ENCODE measurements at regions not wholly inside any gene's neighbourhood (a gene's known extent, or its start where the extent isn't known, plus 50 kb on each side); places are given as distances from the start of the nearest gene placed in this dataset.
"Not testable (repeated sequence)": the region's sequence is repeated elsewhere in the genome, so short reads cannot be mapped to it uniquely, and the experiment has no call there.

- DNase-seq = peak in 1 of 6 experiments; percentile 12
Observed at GRCh38 chr12:4153343-4153892, 120.1 kb upstream of the CCND2 start.

- DNase-seq = no peak
Observed at GRCh38 chr12:4152145-4152795, 121.3 kb upstream of the CCND2 start.

GRCh38 chr12:4151362-4152121 is 122.0 kb upstream of the CCND2 start:
- DNase-seq = no peak

- not testable (repeated sequence) for DNase-seq
Observed at GRCh38 chr12:4150355-4150754, 123.2 kb upstream of the CCND2 start.

GRCh38 chr12:4148418-4149056 is 125.0 kb upstream of the CCND2 start:
- no peak for DNase-seq

- DNase-seq = no peak
Observed at GRCh38 chr12:4147031-4147481, 126.5 kb upstream of the CCND2 start.

GRCh38 chr12:4145990-4146859 is 127.3 kb upstream of the CCND2 start:
- DNase-seq = no peak

GRCh38 chr12:4144676-4145075 is 128.9 kb upstream of the CCND2 start:
- DNase-seq = no peak

GRCh38 chr12:4143896-4144295 is 129.7 kb upstream of the CCND2 start:
- peak in 1 of 6 experiments; percentile 29 for DNase-seq

GRCh38 chr12:4141348-4142270 is 132.0 kb upstream of the CCND2 start:
- no peak for DNase-seq

GRCh38 chr12:4140581-4141301 is 132.8 kb upstream of the CCND2 start:
- no peak for DNase-seq

GRCh38 chr12:4139191-4139590 is 134.4 kb upstream of the CCND2 start:
- DNase-seq = no peak

GRCh38 chr12:4138532-4138931 is 135.0 kb upstream of the CCND2 start:
- not testable (repeated sequence) for DNase-seq

- DNase-seq = no peak
Observed at GRCh38 chr12:4138051-4138450, 135.5 kb upstream of the CCND2 start.

GRCh38 chr12:4137441-4137840 is 136.1 kb upstream of the CCND2 start:
- DNase-seq = no peak

- no peak for DNase-seq
Observed at GRCh38 chr12:4137015-4137414, 136.5 kb upstream of the CCND2 start.

GRCh38 chr12:4135919-4136605 is 137.5 kb upstream of the CCND2 start:
- DNase-seq = no peak

- no peak for DNase-seq
Observed at GRCh38 chr12:4134448-4135263, 138.9 kb upstream of the CCND2 start.
